H1 (cell line): ENCODE measurements at regions not wholly inside any gene's neighbourhood (a gene's known extent, or its start where the extent isn't known, plus 50 kb on each side); places are given as distances from the start of the nearest gene placed in this dataset.

Experiments used
- CTCF ChIA-PET: fragments of 300-600 bp; sonication (Branson Sonifier 250); formaldehyde crosslinking; loops from one replicate; lab custom pipeline; 2021; ENCODE audit not compliant: partially characterized antibody; lab: Charles Lee
- POLR2A ChIA-PET: fragments of 300-600 bp; sonication (Branson Sonifier 250); formaldehyde crosslinking; loops from one replicate; lab custom pipeline; 2021; ENCODE audit warnings: inconsistent platforms; ENCODE audit not compliant: partially characterized antibody; lab: Charles Lee
- DNase-seq, 2 experiments: peaks; one replicate each; pipeline versions ENCODE4 v3.0.0 to v3.0.0-alpha.2; 2010 to 2022; ENCODE audit warnings: low spot score in 2 of 2, low read depth in 1 of 2, mixed read lengths in 1 of 2
- FAIRE-seq: peaks from 2 replicates; lab custom pipeline; 2011; peaks lifted over from hg19 to GRCh38; lab: Jason Lieb, UNC
- H2AFZ ChIP-seq: 2 replicates; pipeline ENCODE4 v1.8.1; 2012; ENCODE audit warnings: low read length, inconsistent platforms
- H2AK5ac ChIP-seq: 2 replicates; pipeline ENCODE4 v1.6.1; 2013; ENCODE audit warnings: low read depth, low read length
- H2BK120ac ChIP-seq: replicated peaks from 2 replicates; pipeline ENCODE3; 2013; ENCODE audit warnings: low read depth, low read length, inconsistent platforms
- H2BK12ac ChIP-seq: 2 replicates; pipeline ENCODE4 v1.6.1; 2013; ENCODE audit warnings: low read depth, low read length
- H2BK15ac ChIP-seq: 2 replicates; pipeline ENCODE4 v1.6.1; 2013; ENCODE audit warnings: low read length
- H2BK20ac ChIP-seq: 2 replicates; pipeline ENCODE4 v1.6.1; 2013; ENCODE audit warnings: low read length
- H2BK5ac ChIP-seq: 2 replicates; pipeline ENCODE4 v1.6.1; 2013; ENCODE audit warnings: low read depth, low read length
- H3K14ac ChIP-seq: 2 replicates; pipeline ENCODE4 v1.6.1; 2013; ENCODE audit warnings: inconsistent platforms; ENCODE audit not compliant: insufficient read length
- H3K18ac ChIP-seq: 2 replicates; pipeline ENCODE4 v1.6.1; 2013; ENCODE audit warnings: low read length; ENCODE audit errors: extremely low read depth
- H3K23ac ChIP-seq: 2 replicates; pipeline ENCODE4 v1.6.1; 2013; ENCODE audit warnings: inconsistent platforms; ENCODE audit not compliant: insufficient read length
- H3K23me2 ChIP-seq: 2 replicates; pipeline ENCODE4 v1.6.1; 2013; ENCODE audit warnings: low read depth, low read length
- H3K27ac ChIP-seq: 2 replicates; pipeline ENCODE4 v1.6.1; 2011; ENCODE audit warnings: low read depth, low read length, inconsistent platforms
- H3K27me3 ChIP-seq, 4 experiments: replicated peaks in 1 of 4; 1 replicate in 1 of 4; 2 replicates in 3 of 4; pipeline versions ENCODE4 v1.6.1 to v1.8.1; 2011 to 2013; ENCODE audit warnings: low read length in 3 of 4, mild to moderate bottlenecking in 3 of 4, inconsistent platforms in 2 of 4, mixed read lengths in 2 of 4, moderate library complexity in 1 of 4; ENCODE audit not compliant: control insufficient read depth in 3 of 4, insufficient read depth in 3 of 4; ENCODE audit errors: extremely low read depth in 1 of 4
- H3K36me3 ChIP-seq, 4 experiments: 2 replicates each; pipeline versions ENCODE4 v1.6.1 to v1.8.1; 2011 to 2013; ENCODE audit warnings: mild to moderate bottlenecking in 4 of 4, low read length in 3 of 4, moderate library complexity in 2 of 4, control low read depth in 1 of 4, inconsistent platforms in 1 of 4; ENCODE audit not compliant: insufficient read depth in 4 of 4, control insufficient read depth in 2 of 4
- H3K4ac ChIP-seq: replicated peaks from 2 replicates; pipeline ENCODE3; 2013; ENCODE audit warnings: low read length, low read depth, mixed read lengths, inconsistent platforms; ENCODE audit not compliant: insufficient read length
- H3K4me1 ChIP-seq, 4 experiments: replicated peaks in 1 of 4; 1 replicate in 1 of 4; 2 replicates in 3 of 4; pipeline versions ENCODE4 v1.6.1 to v1.8.1; 2011 to 2013; ENCODE audit warnings: low read length in 3 of 4, inconsistent platforms in 2 of 4, mixed read lengths in 1 of 4; ENCODE audit not compliant: insufficient read depth in 4 of 4, control insufficient read depth in 3 of 4
- H3K4me2 ChIP-seq, 2 experiments: 2 replicates each; pipeline versions ENCODE4 v1.6.1 to v1.8.1; 2011 to 2013; ENCODE audit warnings: low read depth in 2 of 2, low read length in 2 of 2, control low read depth in 1 of 2, inconsistent platforms in 1 of 2, mild to moderate bottlenecking in 1 of 2; ENCODE audit not compliant: insufficient read depth in 1 of 2
- H3K4me3 ChIP-seq, 4 experiments: fragments of 200-600, 300-600 bp in 1 of 4; sonication (generic), shearing (Covaris generic), sonication (Bioruptor Twin) in 1 of 4; 2 replicates each; pipeline versions ENCODE4 v1.5.1 to v1.8.1; 2011 to 2016; ENCODE audit warnings: low read length in 4 of 4, low read depth in 3 of 4, control low read depth in 2 of 4, inconsistent platforms in 2 of 4, mild to moderate bottlenecking in 2 of 4, mixed read lengths in 1 of 4, moderate library complexity in 1 of 4; ENCODE audit not compliant: insufficient read depth in 2 of 4; ENCODE audit errors: extremely low read depth in 1 of 4
- H3K56ac ChIP-seq: replicated peaks from 2 replicates; pipeline ENCODE3; 2013; ENCODE audit warnings: low read depth, mild to moderate bottlenecking, mixed read lengths, low read length, inconsistent platforms; ENCODE audit not compliant: insufficient read length
- H3K79me1 ChIP-seq: 2 replicates; pipeline ENCODE4 v1.6.1; 2013; ENCODE audit warnings: low read depth, low read length, control low read depth
- H3K79me2 ChIP-seq, 2 experiments: 2 replicates each; pipeline versions ENCODE4 v1.6.1 to v1.8.1; 2012 to 2013; ENCODE audit warnings: low read length in 2 of 2, mild to moderate bottlenecking in 2 of 2, inconsistent platforms in 1 of 2; ENCODE audit not compliant: insufficient read depth in 2 of 2, control insufficient read depth in 1 of 2
- H3K9ac ChIP-seq, 4 experiments: replicated peaks in 1 of 4; 1 replicate in 1 of 4; 2 replicates in 3 of 4; pipeline versions ENCODE4 v1.6.1 to v1.8.1; 2011 to 2013; ENCODE audit warnings: low read depth in 3 of 4, low read length in 3 of 4, control low read depth in 2 of 4, mild to moderate bottlenecking in 2 of 4, moderate library complexity in 2 of 4, inconsistent platforms in 1 of 4; ENCODE audit errors: extremely low read depth in 1 of 4
- H3K9me3 ChIP-seq, 2 experiments: 2 replicates each; pipeline versions ENCODE4 v1.6.1 to v1.8.1; 2012 to 2013; ENCODE audit warnings: mild to moderate bottlenecking in 2 of 2, moderate library complexity in 2 of 2, control low read depth in 1 of 2, inconsistent platforms in 1 of 2, low read depth in 1 of 2, low read length in 1 of 2, mixed read lengths in 1 of 2; ENCODE audit not compliant: insufficient read depth in 2 of 2
- H4K20me1 ChIP-seq, 2 experiments: replicated peaks in 1 of 2; 2 replicates each; pipeline versions ENCODE3 to v1.8.1; 2011 to 2013; ENCODE audit warnings: inconsistent platforms in 2 of 2, low read length in 2 of 2, mild to moderate bottlenecking in 1 of 2; ENCODE audit not compliant: insufficient read depth in 2 of 2, control insufficient read depth in 1 of 2
- H4K5ac ChIP-seq: 2 replicates; pipeline ENCODE4 v1.6.1; 2013; ENCODE audit warnings: low read length, low read depth, mixed read lengths, inconsistent platforms; ENCODE audit not compliant: insufficient read length
- H4K8ac ChIP-seq: 2 replicates; pipeline ENCODE4 v1.8.0; 2013; ENCODE audit warnings: mild to moderate bottlenecking, moderate library complexity, low read length, inconsistent platforms; ENCODE audit not compliant: insufficient read depth; ENCODE audit errors: extremely low read depth
- H4K91ac ChIP-seq: replicated peaks from 2 replicates; pipeline ENCODE3; 2013; ENCODE audit warnings: low read length, mixed read lengths, inconsistent platforms; ENCODE audit not compliant: insufficient read length
- BCL11A ChIP-seq, 2 experiments: IDR thresholded peaks; one replicate each; pipeline ENCODE4 v1.6.1; 2011; ENCODE audit warnings: low read depth in 2 of 2, low read length in 2 of 2, mild to moderate bottlenecking in 2 of 2
- CBX5 ChIP-seq: fragments of 300-800, 300-1000 bp; sonication (generic); IDR thresholded peaks from 2 replicates; pipeline ENCODE4 v1.7.1; 2016; ENCODE audit warnings: antibody characterized with exemption, low read length, low read depth
- EP300 ChIP-seq, 2 experiments: IDR thresholded peaks; 1 replicate in 1 of 2; 2 replicates in 1 of 2; pipeline ENCODE4 v1.6.1; 2011 to 2012; ENCODE audit warnings: low read depth in 2 of 2, low read length in 2 of 2, mild to moderate bottlenecking in 2 of 2, borderline replicate concordance in 1 of 2, inconsistent platforms in 1 of 2, moderate library complexity in 1 of 2
- GABPA ChIP-seq: IDR thresholded peaks from 2 replicates; pipeline ENCODE4 v1.6.1; 2011; ENCODE audit warnings: mild to moderate bottlenecking, low read length, moderate library complexity, borderline replicate concordance; ENCODE audit not compliant: insufficient read depth
- HDAC6 ChIP-seq: IDR thresholded peaks from one replicate; pipeline ENCODE4 v1.7.1; 2012; ENCODE audit warnings: low read depth, mild to moderate bottlenecking, inconsistent platforms, low read length, moderate library complexity
- JUND ChIP-seq: IDR thresholded peaks from 2 replicates; pipeline ENCODE4 v1.6.1; 2011; ENCODE audit warnings: mild to moderate bottlenecking, improper control_type of control experiment, low read length
- MAFK ChIP-seq: IDR thresholded peaks from 2 replicates; pipeline ENCODE4 v1.6.1; 2012; ENCODE audit warnings: low read depth, mild to moderate bottlenecking, improper control_type of control experiment, low read length
- RAD21 ChIP-seq, 2 experiments: IDR thresholded peaks in 1 of 2; conservative IDR thresholded peaks in 1 of 2; 2 replicates each; pipeline ENCODE4 v1.6.1; 2011; ENCODE audit warnings: low read depth in 2 of 2, low read length in 2 of 2, improper control_type of control experiment in 1 of 2, inconsistent platforms in 1 of 2, mild to moderate bottlenecking in 1 of 2, moderate library complexity in 1 of 2
- RBBP5 ChIP-seq: IDR thresholded peaks from 2 replicates; pipeline ENCODE4 v1.7.1; 2012; ENCODE audit warnings: low read depth, mild to moderate bottlenecking, inconsistent platforms, low read length, moderate library complexity, borderline replicate concordance
- RXRA ChIP-seq: IDR thresholded peaks from 2 replicates; pipeline ENCODE4 v1.6.1; 2011; ENCODE audit warnings: low read depth, mild to moderate bottlenecking, low read length, moderate library complexity; ENCODE audit not compliant: insufficient read depth
- SIRT6 ChIP-seq: IDR thresholded peaks from one replicate; pipeline ENCODE4 v1.7.1; 2012; ENCODE audit warnings: low read length, inconsistent platforms
- SP4 ChIP-seq: IDR thresholded peaks from 2 replicates; pipeline ENCODE4 v1.6.1; 2012; ENCODE audit warnings: low read length, inconsistent platforms
- TAF1 ChIP-seq: IDR thresholded peaks from 2 replicates; pipeline ENCODE4 v1.6.1; 2011; ENCODE audit warnings: mild to moderate bottlenecking, low read depth, low read length
- TAF7 ChIP-seq: optimal IDR thresholded peaks from 2 replicates; pipeline ENCODE3; 2011; ENCODE audit warnings: low read depth, mild to moderate bottlenecking, inconsistent platforms, low read length, moderate library complexity, borderline replicate concordance
- WGBS, 2 experiments: shearing (Covaris generic) in 1 of 2; methylation state at CpG; one replicate each; pipeline versions ENCODE4 v1.1.6 to v1.1.7; 2013 to 2015; ENCODE audit warnings: low lambda C conversion rate in 2 of 2, mixed read lengths in 2 of 2, inconsistent platforms in 1 of 2, low coverage in 1 of 2, missing lambda C conversion rate in 1 of 2; ENCODE audit not compliant: insufficient replicate concordance in 2 of 2, insufficient coverage in 1 of 2, insufficient read length in 1 of 2; ENCODE audit errors: extremely low coverage in 1 of 2, missing lambda C conversion rate in 1 of 2; 5-methylcytosine and 5-hydroxymethylcytosine counted together
- TF ChIP-seq, protein P1 (sequence below): IDR thresholded peaks from 2 replicates; pipeline ENCODE4 v1.6.1; 2012; ENCODE audit warnings: inconsistent platforms

- Histone ChIP-seq H3K27ac (no peak overlapping the region), H2BK5ac (no peak overlapping the region), H2BK120ac (no peak overlapping the region), H2BK20ac (no peak overlapping the region), H3K79me1 (no peaks in the 10 kb centered on the region), H2BK15ac (no peak overlapping the region), H4K20me1 (no peaks in the 10 kb centered on the region), H4K91ac (no peak overlapping the region), H3K9me3 (no peaks in the 10 kb centered on the region), H3K27me3 (no peaks in the 10 kb centered on the region), H3K36me3 (no peaks in the 10 kb centered on the region), H3K9ac (no peak overlapping the region), H3K23me2 (no peaks in the 10 kb centered on the region; the same call in 1 of the 2 replicates), H3K79me2 (no peaks in the 10 kb centered on the region), H4K8ac (no peak overlapping the region), H3K23ac (no peak overlapping the region), H2BK12ac (no peak overlapping the region), H3K4me2 (no peak overlapping the region), H3K14ac (no peak overlapping the region), H3K4me1 (no peaks in the 10 kb centered on the region), H3K4me3 (no peak overlapping the region), H4K5ac (no peak overlapping the region), H2AK5ac (no peak overlapping the region), H2AFZ (no peak overlapping the region), H3K4ac (no peak overlapping the region), H3K18ac (no peak overlapping the region), H3K56ac (no peak overlapping the region)
- DNase-seq = no peak
- WGBS, 2 experiments = 85% methylated on average over 2 of the region's 2 CpGs; no CpG with 5 or more reads in 1 of the 2 experiments
- CTCF ChIA-PET = no interaction called here
- POLR2A ChIA-PET = no interaction called here
- no peak for FAIRE-seq
- TF ChIP-seq CBX5 (no peak), SIRT6 (no peak), MAFK (no peak), RBBP5 (no peak), RXRA (no peak), SP4 (no peak), RAD21 (IDR thresholded peaks at IDR 0.05 in 1 of 2, conservative IDR thresholded peaks at IDR 0.05 in 1 of 2; ENCODE audit: low read depth in 2 of 2, low read length in 2 of 2) (no peak), HDAC6 (no peak), TAF1 (no peak), GABPA (no peak), EP300 (IDR thresholded peaks at IDR 0.05; ENCODE audit: borderline replicate concordance in 1 of 2, low read depth in 2 of 2, low read length in 2 of 2) (no peak), TAF7 (no peak), JUND (no peak), BCL11A (IDR thresholded peaks at IDR 0.05; ENCODE audit: low read depth in 2 of 2, low read length in 2 of 2) (no peak)
- TF ChIP-seq, protein P1, sequence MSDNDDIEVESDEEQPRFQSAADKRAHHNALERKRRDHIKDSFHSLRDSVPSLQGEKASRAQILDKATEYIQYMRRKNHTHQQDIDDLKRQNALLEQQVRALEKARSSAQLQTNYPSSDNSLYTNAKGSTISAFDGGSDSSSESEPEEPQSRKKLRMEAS = no peak
Observed at GRCh38 chr9:24059651-24060050, 233.6 kb upstream of the ELAVL2 start.
